ENCODE measurements at regions not wholly inside any gene's neighbourhood (a gene's known extent, or its start where the extent isn't known, plus 50 kb on each side); places are given as distances from the start of the nearest gene placed in this dataset.

GRCh38 chr20:23166563-23166962 is 80.4 kb upstream of the CD93 start:
- intact Hi-C loops (cut with DNase I): no loop called here
- no peak overlapping the region for H3K4me3 ChIP-seq
- WGBS, 4 donors: 86 to 99% (median 93%) methylated on average over 5 to 7 of the region's 7 CpGs
- DNase-seq: no peak
- TF ChIP-seq CTCF (IDR thresholded peaks at IDR 0.05) (no peak), POLR2A (IDR thresholded peaks at IDR 0.05) (no peak)
- no peaks in the 10 kb centered on the region for H3K27me3 ChIP-seq
- H3K27ac ChIP-seq: no peak overlapping the region
- peaks cover 5 to 34% (median 19%) of the 10 kb centered on the region in 12 donors for H3K4me1 ChIP-seq
- H3K36me3 ChIP-seq: no peaks in the 10 kb centered on the region
- ATAC-seq: no peak
- no peaks in the 10 kb centered on the region for H3K9me3 ChIP-seq

GRCh38 chr20:23165964-23166363 is 79.8 kb upstream of the CD93 start:
- no peak for ATAC-seq
- DNase-seq: no peak
- no peaks in the 10 kb centered on the region for H3K36me3 ChIP-seq
- H3K9me3 ChIP-seq: no peaks in the 10 kb centered on the region
- TF ChIP-seq CTCF (IDR thresholded peaks at IDR 0.05) (no peak), POLR2A (IDR thresholded peaks at IDR 0.05) (no peak)
- H3K4me1 ChIP-seq: peaks cover 6 to 40% (median 25%) of the 10 kb centered on the region in 12 donors
- no peak overlapping the region for H3K27ac ChIP-seq
- no peak overlapping the region for H3K4me3 ChIP-seq
- intact Hi-C loops (cut with DNase I): no loop called here
- no peaks in the 10 kb centered on the region for H3K27me3 ChIP-seq
- 95 to 99% (median 98%) methylated on average over 7 of the region's 7 CpGs for WGBS, 4 donors

- H3K27me3 ChIP-seq: no peaks in the 10 kb centered on the region
- no peak overlapping the region for H3K4me3 ChIP-seq
- no peak overlapping the region for H3K27ac ChIP-seq
- intact Hi-C loops (cut with DNase I): no loop called here
- H3K36me3 ChIP-seq: no peaks in the 10 kb centered on the region
- H3K9me3 ChIP-seq: no peaks in the 10 kb centered on the region
- ATAC-seq (no peak), DNase-seq (no peak)
- no peak for TF ChIP-seq CTCF (IDR thresholded peaks at IDR 0.05)
- TF ChIP-seq POLR2A (IDR thresholded peaks at IDR 0.05): no peak
- 70 to 78% (median 73%) methylated on average over 12 of the region's 12 CpGs for WGBS, 4 donors
- peaks cover 6 to 46% (median 30%) of the 10 kb centered on the region in 12 donors for H3K4me1 ChIP-seq
Observed at GRCh38 chr20:23165307-23165750, 79.2 kb upstream of the CD93 start.

- no peaks in the 10 kb centered on the region for H3K27me3 ChIP-seq
- TF ChIP-seq CTCF (IDR thresholded peaks at IDR 0.05) (no peak), POLR2A (IDR thresholded peaks at IDR 0.05) (no peak)
- intact Hi-C loops (cut with DNase I): no loop called here
- ATAC-seq: peak in 1 of 4 donors; percentile 12
- peaks cover 6 to 56% (median 41%) of the 10 kb centered on the region in 12 donors for H3K4me1 ChIP-seq
- H3K4me3 ChIP-seq: no peak overlapping the region
- no peaks in the 10 kb centered on the region for H3K9me3 ChIP-seq
- 54 to 83% (median 74%) methylated on average over 9 to 13 of the region's 13 CpGs for WGBS, 4 donors
- H3K36me3 ChIP-seq: no peaks in the 10 kb centered on the region
- peak in 1 of 5 donors; percentile 57 for DNase-seq
- peak overlapping the region in 1 of 12 donors; percentile 10 for H3K27ac ChIP-seq
Observed at GRCh38 chr20:23164176-23164601, 78.1 kb upstream of the CD93 start.

All from heart left ventricle (tissue), 16 donors.